ENCODE measurements at regions not wholly inside any gene's neighbourhood (a gene's known extent, or its start where the extent isn't known, plus 50 kb on each side); places are given as distances from the start of the nearest gene placed in this dataset.

- TF ChIP-seq CTCF (IDR thresholded peaks at IDR 0.05; ENCODE audit: insufficient read depth, low read depth, low read length): no peak
- TF ChIP-seq EZH2 (IDR thresholded peaks at IDR 0.05; ENCODE audit: insufficient read depth, low read length): no peak
Measured at GRCh38 chr4:179116011-179116410, 1673.8 kb upstream of the AGA start.
